Activated T-helper 17 cell treated with anti-CD3 and anti-CD28 coated beads, Interleukin-2, amount 50 U/mL, for 72 hours (primary cell): ENCODE measurements at regions not wholly inside any gene's neighbourhood (a gene's known extent, or its start where the extent isn't known, plus 50 kb on each side); places are given as distances from the start of the nearest gene placed in this dataset.
"Not testable (repeated sequence)": the region's sequence is repeated elsewhere in the genome, so short reads cannot be mapped to it uniquely, and the experiment has no call there.

Experiments used
- ATAC-seq: fragments of 150-1000 bp; cut with Tn5 transposase; replicated peaks from 2 replicates; pipeline ENCODE4 v1.10.0; 2021; ENCODE audit warnings: mild to moderate bottlenecking, moderate library complexity
- H3K27ac Mint-ChIP-seq: one replicate; pipeline ENCODE4 v1.8.0; 2022; ENCODE audit warnings: mixed read lengths
- H3K27me3 Mint-ChIP-seq: one replicate; pipeline ENCODE4 v1.8.0; 2022; ENCODE audit warnings: mixed read lengths
- H3K36me3 Mint-ChIP-seq: one replicate; pipeline ENCODE4 v1.8.0; 2022; ENCODE audit warnings: low read depth, mild to moderate bottlenecking, mixed read lengths
- H3K4me1 Mint-ChIP-seq: one replicate; pipeline ENCODE4 v1.8.0; 2022; ENCODE audit warnings: mixed read lengths
- H3K4me3 Mint-ChIP-seq: one replicate; pipeline ENCODE4 v1.8.0; 2022; ENCODE audit warnings: mild to moderate bottlenecking, mixed read lengths
- H3K9me3 Mint-ChIP-seq: one replicate; pipeline ENCODE4 v1.8.0; 2022; ENCODE audit warnings: mixed read lengths

- H3K9me3 Mint-ChIP-seq = no peaks in the 10 kb centered on the region
- ATAC-seq = no peak
- H3K36me3 Mint-ChIP-seq = no peaks in the 10 kb centered on the region
- no peaks in the 10 kb centered on the region for H3K27me3 Mint-ChIP-seq
- H3K4me1 Mint-ChIP-seq = no peaks in the 10 kb centered on the region
- H3K4me3 Mint-ChIP-seq = no peak overlapping the region
- no peak overlapping the region for H3K27ac Mint-ChIP-seq
Measured at GRCh38 chr3:103863381-103863780, 1428.6 kb downstream of the ZPLD1 start.

GRCh38 chr3:103866113-103866512 lies 1431.3 kb downstream of the ZPLD1 start:
- H3K27ac Mint-ChIP-seq = no peak overlapping the region
- H3K4me3 Mint-ChIP-seq = no peak overlapping the region
- no peaks in the 10 kb centered on the region for H3K36me3 Mint-ChIP-seq
- H3K27me3 Mint-ChIP-seq = no peaks in the 10 kb centered on the region
- no peaks in the 10 kb centered on the region for H3K4me1 Mint-ChIP-seq
- ATAC-seq = no peak
- H3K9me3 Mint-ChIP-seq = peaks cover 5% of the 10 kb centered on the region

GRCh38 chr3:103873021-103873420 lies 1438.2 kb downstream of the ZPLD1 start:
- no peak overlapping the region for H3K4me3 Mint-ChIP-seq
- no peak overlapping the region for H3K27ac Mint-ChIP-seq
- peaks cover 9% of the 10 kb centered on the region for H3K9me3 Mint-ChIP-seq
- no peaks in the 10 kb centered on the region for H3K36me3 Mint-ChIP-seq
- ATAC-seq = no peak
- H3K4me1 Mint-ChIP-seq = no peaks in the 10 kb centered on the region
- H3K27me3 Mint-ChIP-seq = no peaks in the 10 kb centered on the region

- peaks cover 12% of the 10 kb centered on the region for H3K9me3 Mint-ChIP-seq
- H3K27me3 Mint-ChIP-seq = no peaks in the 10 kb centered on the region
- no peak overlapping the region for H3K27ac Mint-ChIP-seq
- no peak for ATAC-seq
- no peaks in the 10 kb centered on the region for H3K4me1 Mint-ChIP-seq
- no peaks in the 10 kb centered on the region for H3K36me3 Mint-ChIP-seq
- H3K4me3 Mint-ChIP-seq = no peak overlapping the region
Measured at GRCh38 chr3:103873897-103874545, 1439.2 kb downstream of the ZPLD1 start.

- not testable (repeated sequence) for H3K27me3 Mint-ChIP-seq, ATAC-seq
Measured at GRCh38 chr3:103881809-103882208, 1447.0 kb downstream of the ZPLD1 start.

GRCh38 chr3:103889675-103890074 lies 1454.9 kb downstream of the ZPLD1 start:
- H3K4me1 Mint-ChIP-seq = no peaks in the 10 kb centered on the region
- H3K27me3 Mint-ChIP-seq = no peaks in the 10 kb centered on the region

More at GRCh38 chr3:103881809-103882208, 1447.0 kb downstream of the ZPLD1 start:
- not testable (repeated sequence) for H3K9me3 Mint-ChIP-seq, H3K4me3 Mint-ChIP-seq, H3K4me1 Mint-ChIP-seq, H3K27ac Mint-ChIP-seq, H3K36me3 Mint-ChIP-seq

GRCh38 chr3:103894162-103894822 lies 1459.5 kb downstream of the ZPLD1 start:
- Mint-ChIP-seq H3K27ac (no peak overlapping the region), H3K4me3 (no peak overlapping the region), H3K9me3 (no peaks in the 10 kb centered on the region), H3K36me3 (no peaks in the 10 kb centered on the region), H3K4me1 (no peaks in the 10 kb centered on the region), H3K27me3 (no peaks in the 10 kb centered on the region)
- no peak for ATAC-seq

More at GRCh38 chr3:103889675-103890074, 1454.9 kb downstream of the ZPLD1 start:
- Mint-ChIP-seq H3K36me3 (no peaks in the 10 kb centered on the region), H3K9me3 (no peaks in the 10 kb centered on the region), H3K27ac (no peak overlapping the region), H3K4me3 (no peak overlapping the region)
- ATAC-seq = no peak

GRCh38 chr3:103899328-103899727 lies 1464.5 kb downstream of the ZPLD1 start:
- no peaks in the 10 kb centered on the region for H3K27me3 Mint-ChIP-seq
- no peaks in the 10 kb centered on the region for H3K4me1 Mint-ChIP-seq
- H3K9me3 Mint-ChIP-seq = no peaks in the 10 kb centered on the region
- no peak overlapping the region for H3K27ac Mint-ChIP-seq
- H3K36me3 Mint-ChIP-seq = no peaks in the 10 kb centered on the region
- ATAC-seq = no peak
- no peak overlapping the region for H3K4me3 Mint-ChIP-seq

GRCh38 chr3:103904991-103905390 lies 1461.7 kb upstream of the ALCAM start:
- Mint-ChIP-seq H3K27ac (no peak overlapping the region), H3K9me3 (no peaks in the 10 kb centered on the region), H3K27me3 (no peaks in the 10 kb centered on the region), H3K4me3 (no peak overlapping the region), H3K4me1 (no peaks in the 10 kb centered on the region), H3K36me3 (no peaks in the 10 kb centered on the region)
- no peak for ATAC-seq

GRCh38 chr3:103906304-103906703 lies 1460.4 kb upstream of the ALCAM start:
- Mint-ChIP-seq H3K4me1 (no peaks in the 10 kb centered on the region), H3K27ac (no peak overlapping the region), H3K36me3 (no peaks in the 10 kb centered on the region), H3K27me3 (no peaks in the 10 kb centered on the region), H3K4me3 (no peak overlapping the region), H3K9me3 (no peaks in the 10 kb centered on the region)
- no peak for ATAC-seq

GRCh38 chr3:103906808-103907207 lies 1459.9 kb upstream of the ALCAM start:
- no peaks in the 10 kb centered on the region for H3K9me3 Mint-ChIP-seq
- no peak for ATAC-seq
- H3K27ac Mint-ChIP-seq = no peak overlapping the region
- H3K36me3 Mint-ChIP-seq = no peaks in the 10 kb centered on the region
- no peak overlapping the region for H3K4me3 Mint-ChIP-seq
- H3K4me1 Mint-ChIP-seq = no peaks in the 10 kb centered on the region
- no peaks in the 10 kb centered on the region for H3K27me3 Mint-ChIP-seq

- H3K36me3 Mint-ChIP-seq = no peaks in the 10 kb centered on the region
Measured at GRCh38 chr3:103907567-103907966, 1459.1 kb upstream of the ALCAM start.

GRCh38 chr3:103909395-103909794 lies 1457.3 kb upstream of the ALCAM start:
- Mint-ChIP-seq H3K4me1 (no peaks in the 10 kb centered on the region), H3K36me3 (no peaks in the 10 kb centered on the region), H3K4me3 (no peak overlapping the region), H3K27me3 (no peaks in the 10 kb centered on the region), H3K27ac (no peak overlapping the region), H3K9me3 (no peaks in the 10 kb centered on the region)
- no peak for ATAC-seq

More at GRCh38 chr3:103907567-103907966, 1459.1 kb upstream of the ALCAM start:
- Mint-ChIP-seq H3K4me3 (no peak overlapping the region), H3K9me3 (no peaks in the 10 kb centered on the region), H3K27me3 (no peaks in the 10 kb centered on the region), H3K27ac (no peak overlapping the region), H3K4me1 (no peaks in the 10 kb centered on the region)
- ATAC-seq = no peak

- Mint-ChIP-seq H3K4me1 (no peaks in the 10 kb centered on the region), H3K27me3 (no peaks in the 10 kb centered on the region), H3K27ac (no peak overlapping the region), H3K36me3 (no peaks in the 10 kb centered on the region), H3K4me3 (no peak overlapping the region), H3K9me3 (no peaks in the 10 kb centered on the region)
- ATAC-seq = no peak
Measured at GRCh38 chr3:103918336-103918735, 1448.4 kb upstream of the ALCAM start.

GRCh38 chr3:103919327-103919726 lies 1447.4 kb upstream of the ALCAM start:
- H3K4me3 Mint-ChIP-seq = no peak overlapping the region
- H3K36me3 Mint-ChIP-seq = no peaks in the 10 kb centered on the region
- no peaks in the 10 kb centered on the region for H3K9me3 Mint-ChIP-seq
- no peak overlapping the region for H3K27ac Mint-ChIP-seq
- ATAC-seq = no peak
- no peaks in the 10 kb centered on the region for H3K27me3 Mint-ChIP-seq
- no peaks in the 10 kb centered on the region for H3K4me1 Mint-ChIP-seq
